ENCODE measurements at regions not wholly inside any gene's neighbourhood (a gene's known extent, or its start where the extent isn't known, plus 50 kb on each side); places are given as distances from the start of the nearest gene placed in this dataset.

- no peak for TF ChIP-seq POLR2AphosphoS5 (IDR thresholded peaks at IDR 0.05; ENCODE audit: low read depth)
- no peak for TF ChIP-seq CREB1 (CRISPR knock-in tag; IDR thresholded peaks at IDR 0.05; ENCODE audit: low read depth)
- no peak for TF ChIP-seq EZH2 (IDR thresholded peaks at IDR 0.05; ENCODE audit: low read depth, unreplicated experiment)
- TF ChIP-seq CTCF (conservative IDR thresholded peaks at IDR 0.05; ENCODE audit: low read depth in 2 of 2), result no peak
- no peak for TF ChIP-seq REST (IDR thresholded peaks at IDR 0.05; ENCODE audit: unreplicated experiment)
- no peak for TF ChIP-seq EZH2phosphoT487 (IDR thresholded peaks at IDR 0.05; ENCODE audit: unreplicated experiment)
- no peak for TF ChIP-seq ETS1 (IDR thresholded peaks at IDR 0.05)
- TF ChIP-seq JUNB (IDR thresholded peaks at IDR 0.05; ENCODE audit: unreplicated experiment), result no peak
- no peak for TF ChIP-seq ZNF114 (CRISPR knock-in tag; IDR thresholded peaks at IDR 0.05)
- no peak for TF ChIP-seq ZNF331 (CRISPR knock-in tag; IDR thresholded peaks at IDR 0.05; ENCODE audit: low read depth)
- no peak for TF ChIP-seq STAT1 (IDR thresholded peaks at IDR 0.05; ENCODE audit: unreplicated experiment)
These were observed 99.9 kb upstream of the PMEPA1 start for GRCh38 chr20:57809661-57810172.
